GM21723 (cell line): ENCODE measurements at regions not wholly inside any gene's neighbourhood (a gene's known extent, or its start where the extent isn't known, plus 50 kb on each side); places are given as distances from the start of the nearest gene placed in this dataset.
"Not testable (repeated sequence)": the region's sequence is repeated elsewhere in the genome, so short reads cannot be mapped to it uniquely, and the experiment has no call there.

Source experiments
- ATAC-seq: cut with Tn5 transposase; IDR thresholded peaks from one replicate; pipeline ENCODE4 v1.9.1; 2021; ENCODE audit warnings: mild to moderate bottlenecking, moderate library complexity; ENCODE audit not compliant: unreplicated experiment

DNA sequence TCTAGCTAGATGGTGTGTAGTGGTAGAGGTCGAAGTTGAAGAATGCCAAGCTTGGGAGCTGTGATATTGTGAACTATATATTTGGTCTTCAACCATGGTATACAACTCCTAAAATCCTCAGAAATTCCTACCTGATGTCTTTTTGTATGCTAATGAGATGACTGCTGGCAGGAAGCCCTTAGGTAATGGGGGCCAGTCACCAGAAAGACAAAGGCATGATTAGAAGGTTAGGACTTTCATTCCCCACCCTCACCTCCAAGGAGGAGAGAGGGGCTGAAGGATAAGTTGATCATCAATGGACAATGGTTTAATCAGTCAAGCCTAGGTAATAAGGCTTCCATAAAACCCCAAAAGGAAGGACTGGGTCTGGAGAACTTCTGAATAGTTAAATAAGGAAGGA, 285.7 kb upstream of the POU5F2 start:
- no peak for ATAC-seq

DNA sequence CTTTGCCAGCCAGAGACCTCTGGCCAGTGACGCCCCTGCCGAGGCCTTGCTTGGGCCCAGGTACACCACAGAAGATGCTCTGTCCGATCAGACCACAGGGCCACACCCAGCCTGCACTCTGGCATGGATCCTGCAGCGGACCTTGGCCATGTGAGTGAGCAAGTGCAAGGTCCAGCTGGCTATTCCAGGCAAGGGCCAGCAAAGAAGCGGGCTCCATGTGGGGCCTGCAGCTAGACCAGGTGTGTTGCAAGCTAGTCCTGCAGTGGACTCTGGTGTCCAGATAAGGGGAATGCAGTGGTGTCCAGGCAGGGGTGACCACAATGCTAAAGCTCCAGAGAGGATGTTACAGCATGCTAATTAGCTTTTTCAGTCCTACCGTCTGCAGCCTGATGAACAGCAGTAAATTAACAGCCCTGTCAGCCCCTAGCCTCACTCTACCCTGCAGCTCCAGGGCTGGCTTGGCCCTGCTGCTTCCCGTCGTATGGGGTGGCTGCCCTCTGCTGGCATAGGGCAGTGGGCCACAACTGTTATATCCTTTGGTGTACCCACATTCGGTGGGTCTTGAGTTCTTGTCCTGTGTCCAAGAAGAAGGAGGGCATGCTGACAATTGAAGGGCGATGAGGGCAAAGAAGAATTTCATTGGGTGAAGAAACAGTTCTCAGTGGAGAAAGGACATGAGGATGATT, 284.5 kb upstream of the POU5F2 start:
- no peak for ATAC-seq

DNA sequence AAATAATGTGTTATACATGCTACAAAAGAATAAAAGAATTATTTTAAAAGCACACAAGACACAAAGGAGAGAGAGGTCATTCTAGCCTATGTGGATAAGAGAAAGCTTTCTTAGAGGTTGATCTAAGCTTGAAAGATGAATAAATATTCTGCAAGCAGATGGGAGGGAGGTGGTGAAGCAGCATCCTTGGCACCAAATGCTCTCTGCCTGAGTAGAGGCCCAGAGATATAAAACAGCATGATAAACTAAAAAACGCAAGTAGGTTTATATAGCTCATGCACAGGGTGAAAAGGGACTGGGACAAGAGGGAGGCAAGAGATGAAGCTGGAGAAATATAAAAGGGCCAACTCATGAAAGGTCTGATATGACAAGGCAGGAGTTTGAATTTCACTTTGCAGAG, 283.2 kb upstream of the POU5F2 start:
- ATAC-seq, result no peak

DNA sequence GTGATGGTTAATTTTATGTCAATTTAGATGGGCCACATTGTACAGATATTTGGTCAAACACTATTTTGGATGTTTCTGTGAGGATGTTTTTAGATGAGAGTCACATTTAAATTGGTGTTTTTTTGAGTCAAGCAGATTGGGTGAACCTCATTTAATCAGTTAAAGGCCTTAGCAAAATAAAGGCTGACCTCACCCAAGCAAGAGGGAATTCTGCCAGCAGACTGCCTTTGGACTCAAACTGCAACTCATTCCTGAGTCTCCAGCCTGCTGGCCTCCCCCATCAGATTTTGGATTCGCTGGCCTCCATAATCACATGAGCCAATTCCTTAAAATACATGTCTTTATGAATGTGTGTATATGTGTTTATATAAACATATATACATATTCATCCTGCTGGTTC, 282.7 kb upstream of the POU5F2 start:
- no peak for ATAC-seq

DNA sequence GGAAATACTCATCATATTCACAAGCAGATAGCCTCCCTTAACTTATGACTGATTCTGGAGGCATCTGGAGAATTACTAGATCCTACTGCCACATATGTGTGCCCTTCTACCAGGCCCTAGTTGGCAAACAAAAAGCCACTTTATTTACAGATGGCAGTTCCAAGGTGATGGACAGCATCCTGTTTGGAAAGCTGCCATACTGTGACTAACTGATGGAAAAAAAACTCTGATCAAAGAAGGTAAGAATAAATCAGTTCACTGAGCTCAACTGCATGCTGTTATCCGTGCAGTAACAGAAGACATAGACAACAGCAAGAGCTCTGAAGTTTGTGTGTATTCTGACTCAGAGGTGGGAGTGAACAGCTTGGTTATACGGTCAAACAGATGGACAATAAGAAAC, 279.8 kb upstream of the POU5F2 start:
- ATAC-seq, result no peak

DNA sequence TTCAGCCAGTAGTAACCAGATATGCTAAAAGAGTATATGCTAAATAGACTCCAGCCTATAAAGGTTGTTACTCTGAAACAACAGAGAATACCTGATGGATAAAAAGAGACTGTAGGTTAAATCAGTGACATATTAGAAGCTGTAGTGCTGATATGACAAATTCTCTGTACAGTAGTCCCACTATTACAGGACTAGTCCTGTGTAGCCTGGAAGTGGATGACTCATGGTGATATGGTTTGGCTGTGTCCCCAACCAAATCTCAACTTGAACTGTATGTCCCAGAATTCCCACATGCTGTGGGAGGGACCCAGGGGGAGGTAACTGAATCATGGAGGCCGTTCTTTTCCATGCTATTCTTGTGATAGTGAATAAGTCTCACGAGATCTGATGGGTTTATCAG, 276.2 kb upstream of the POU5F2 start:
- no peak for ATAC-seq

DNA sequence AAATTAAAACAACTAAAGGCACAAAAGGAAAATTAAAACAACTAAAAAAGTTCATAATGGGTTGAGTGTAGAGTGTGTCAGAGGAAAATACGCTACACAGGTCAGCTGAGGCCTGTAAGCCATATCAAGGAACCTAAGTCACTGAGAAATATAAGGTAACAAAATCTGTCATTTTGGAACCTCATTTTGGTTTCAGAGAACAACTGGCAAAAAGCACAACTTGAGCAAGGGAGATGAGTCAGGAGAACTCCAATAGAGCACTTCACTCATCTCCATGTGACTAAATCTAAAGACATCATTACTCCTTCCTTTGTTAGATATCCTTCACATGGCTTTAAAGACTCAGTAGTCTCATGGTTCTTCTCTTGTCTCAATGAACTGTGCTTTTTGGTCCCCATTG, 269.4 kb upstream of the POU5F2 start:
- no peak for ATAC-seq

DNA sequence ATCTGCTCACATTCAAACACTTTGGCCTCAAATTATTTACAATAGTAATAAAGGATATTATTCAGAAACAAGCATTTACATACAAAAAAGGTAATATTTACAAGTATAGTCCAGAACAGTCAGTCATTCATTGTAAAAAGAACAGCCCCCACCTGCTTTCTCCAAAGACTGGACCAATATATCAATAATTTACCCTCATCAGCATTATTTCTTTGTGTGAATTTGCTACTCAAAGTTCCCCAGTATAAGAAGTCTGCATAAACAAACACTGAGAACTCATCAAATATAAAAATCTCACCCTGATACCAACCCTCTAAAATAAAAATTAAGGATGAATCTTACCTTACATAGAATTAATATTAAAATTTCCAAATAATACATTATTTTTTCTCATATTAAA, 267.8 kb upstream of the POU5F2 start:
- no peak for ATAC-seq

DNA sequence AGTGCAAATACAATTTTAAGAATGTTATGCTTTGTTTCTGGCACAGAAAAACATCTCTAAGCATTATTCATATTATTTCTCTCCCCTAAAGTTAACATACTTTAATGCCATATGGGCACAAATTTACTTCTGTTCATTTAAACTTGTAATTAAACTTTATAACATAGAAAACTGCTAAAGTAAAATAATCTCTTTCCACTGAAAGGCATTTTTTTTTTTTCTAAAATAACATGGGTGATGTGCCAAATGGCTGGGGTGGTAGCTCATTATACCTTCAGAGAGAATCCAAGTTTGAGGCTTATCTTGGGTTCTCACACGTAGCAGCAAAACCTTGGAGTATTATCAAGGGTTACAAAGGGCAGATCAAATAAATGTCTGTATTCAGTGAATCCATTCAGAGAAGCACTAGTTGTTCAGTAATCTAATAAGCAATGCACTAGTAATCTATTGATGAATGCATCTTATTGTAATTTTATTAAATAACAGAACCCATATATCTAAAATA, 257.6 kb upstream of the POU5F2 start:
- ATAC-seq, result no peak

DNA sequence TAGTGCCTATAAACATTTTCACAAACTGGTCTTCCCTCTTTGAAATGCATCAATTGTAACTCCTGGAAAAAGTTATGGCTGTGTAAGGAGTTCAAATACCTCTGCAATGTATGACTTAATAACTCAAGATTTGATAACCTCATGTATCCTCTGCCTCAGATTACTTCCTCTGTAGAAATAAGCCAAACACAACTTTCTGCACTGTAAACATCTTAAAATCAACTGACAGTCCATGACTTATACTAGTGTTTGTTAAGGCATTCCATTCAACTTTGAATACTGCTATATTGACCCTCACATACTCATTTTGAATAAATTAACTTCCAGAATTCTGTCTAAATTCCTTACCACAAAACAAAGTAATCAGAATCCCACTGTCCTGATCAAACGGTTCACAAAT, 256.2 kb upstream of the POU5F2 start:
- ATAC-seq, result no peak

DNA sequence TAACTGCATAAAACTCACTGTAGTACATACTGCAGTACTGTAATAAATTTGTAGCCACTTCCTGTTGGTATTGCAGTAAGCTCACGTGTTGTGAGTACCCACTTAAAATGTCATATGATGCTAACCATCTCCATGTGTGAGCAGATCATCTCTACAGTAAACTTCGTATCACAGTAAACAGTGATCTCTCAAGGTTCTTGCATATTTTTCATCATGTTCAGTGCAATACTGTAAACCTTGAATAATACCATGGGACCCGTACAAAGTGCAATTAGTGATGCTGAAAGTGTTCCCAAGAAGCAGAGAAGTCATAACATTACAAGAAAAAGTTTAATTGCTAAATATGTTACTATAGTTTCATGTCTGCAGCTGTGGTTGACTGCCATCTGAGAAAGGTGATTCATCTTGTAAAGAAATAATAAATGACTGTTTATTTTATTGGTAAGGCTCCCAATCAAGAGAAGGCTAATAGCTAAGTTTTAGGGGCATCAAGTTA, 253.8 kb upstream of the POU5F2 start:
- ATAC-seq, result peak; percentile 72

DNA sequence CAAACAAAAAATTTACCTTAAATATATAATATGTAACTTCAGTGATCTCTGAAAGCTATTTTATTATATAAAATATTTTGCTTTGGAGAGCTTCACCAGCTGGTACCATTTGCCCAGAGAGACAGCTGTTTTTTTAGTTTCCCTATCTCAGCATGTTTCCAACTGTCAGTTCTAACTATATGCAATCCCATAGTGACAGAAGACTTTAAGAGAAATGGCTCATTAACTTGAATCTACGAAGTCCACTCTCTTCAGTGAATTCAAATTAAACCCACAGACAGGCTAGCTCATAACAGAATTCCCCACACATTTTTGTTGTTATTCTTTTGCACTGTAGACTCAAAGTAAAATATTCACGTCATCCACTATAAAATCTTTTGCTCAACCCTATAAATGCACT, 251.8 kb upstream of the POU5F2 start:
- no peak for ATAC-seq

DNA sequence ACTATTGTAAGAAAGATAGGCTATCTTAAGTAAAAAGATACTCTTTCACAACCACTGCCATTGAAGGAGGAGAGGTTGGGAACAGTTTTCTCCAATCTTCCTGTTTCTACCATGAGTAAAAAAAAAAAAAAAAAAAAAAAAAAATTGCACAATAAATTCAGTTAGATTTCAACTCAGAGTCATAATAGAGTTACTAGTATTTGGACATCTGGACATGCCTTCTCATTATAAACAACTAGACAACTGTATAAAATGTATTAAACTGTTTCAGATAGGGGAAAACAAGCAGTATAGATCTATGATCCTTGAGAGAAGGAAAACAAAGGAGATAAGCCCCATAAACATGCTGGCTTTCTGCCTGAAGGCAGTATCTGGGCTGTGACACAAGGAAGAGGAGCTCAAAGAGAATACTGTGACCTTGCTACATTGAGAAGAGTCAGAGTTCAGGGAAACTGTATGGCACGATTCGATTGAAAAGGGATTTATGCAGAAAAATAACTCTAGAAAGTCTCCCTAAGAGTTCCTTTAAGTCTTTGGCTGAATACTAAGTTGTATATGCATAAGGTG, 249.2 kb upstream of the POU5F2 start:
- ATAC-seq, result no peak

DNA sequence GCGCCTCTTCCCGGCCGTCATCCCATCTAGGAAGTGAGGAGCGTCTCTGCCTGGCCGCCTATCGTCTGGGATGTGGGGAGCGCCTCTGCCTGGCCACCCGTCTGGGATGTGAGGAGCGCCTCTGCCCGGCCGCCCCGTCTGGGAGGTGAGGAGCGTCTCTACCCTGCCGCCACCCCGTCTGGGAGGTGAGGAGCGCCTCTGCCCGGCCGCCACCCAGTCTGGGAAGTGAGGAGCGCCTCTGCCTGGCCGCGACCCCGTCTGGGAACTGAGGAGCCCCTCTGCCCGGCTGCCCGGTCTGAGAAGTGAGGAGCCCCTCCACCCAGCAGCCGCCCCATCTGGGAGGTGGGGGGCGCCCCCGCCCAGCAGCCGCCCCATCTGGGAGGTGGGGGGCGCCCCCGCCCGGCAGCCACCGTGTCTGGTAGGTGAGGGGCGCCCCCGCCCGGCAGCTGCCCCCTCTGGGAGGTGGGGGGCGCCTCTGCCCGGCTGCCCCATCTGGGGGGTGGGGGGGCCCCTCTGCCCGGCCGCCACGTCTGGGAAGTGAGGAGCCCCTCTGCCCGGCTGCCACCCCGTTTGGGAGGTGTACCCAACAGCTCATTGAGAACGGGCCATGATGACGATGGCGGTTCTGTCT, 244.7 kb upstream of the POU5F2 start:
- ATAC-seq, result not testable (repeated sequence)

DNA sequence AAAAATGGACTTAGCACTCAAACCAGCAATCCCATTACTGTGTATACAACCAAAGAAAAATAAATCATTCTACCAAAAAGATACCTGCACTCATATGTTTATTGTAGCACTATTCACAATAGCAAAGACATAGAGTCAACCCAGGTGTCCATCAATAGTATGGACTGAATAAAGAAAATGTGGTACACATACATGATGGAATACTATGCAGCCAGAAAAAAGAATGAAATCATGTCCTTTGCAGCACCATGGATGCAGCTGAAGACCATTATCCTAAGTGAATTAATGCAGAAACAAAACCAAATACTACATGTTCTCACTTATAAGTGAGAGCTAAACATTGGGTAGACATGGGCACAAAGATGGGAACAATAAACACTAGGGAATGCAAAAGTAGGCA, 236.8 kb upstream of the POU5F2 start:
- ATAC-seq, result no peak

DNA sequence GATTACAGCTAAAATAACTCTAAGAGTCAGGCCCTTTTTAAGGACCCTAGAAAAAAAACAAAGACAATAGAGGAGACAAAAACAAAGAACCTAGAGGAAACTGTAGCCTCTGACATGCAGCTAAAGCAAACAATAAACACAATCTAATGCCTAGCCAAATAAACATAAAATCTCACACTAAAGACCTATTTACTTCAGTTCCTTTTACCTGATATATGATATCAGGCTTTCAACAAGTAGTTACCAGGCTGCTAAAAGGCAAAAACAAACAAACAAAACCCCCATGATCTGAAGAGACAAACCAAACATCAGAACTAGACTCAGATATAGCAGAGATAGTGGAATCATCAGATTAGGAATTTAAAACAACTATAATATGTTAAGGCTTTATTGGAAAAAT, 226.5 kb upstream of the POU5F2 start:
- ATAC-seq, result no peak

DNA sequence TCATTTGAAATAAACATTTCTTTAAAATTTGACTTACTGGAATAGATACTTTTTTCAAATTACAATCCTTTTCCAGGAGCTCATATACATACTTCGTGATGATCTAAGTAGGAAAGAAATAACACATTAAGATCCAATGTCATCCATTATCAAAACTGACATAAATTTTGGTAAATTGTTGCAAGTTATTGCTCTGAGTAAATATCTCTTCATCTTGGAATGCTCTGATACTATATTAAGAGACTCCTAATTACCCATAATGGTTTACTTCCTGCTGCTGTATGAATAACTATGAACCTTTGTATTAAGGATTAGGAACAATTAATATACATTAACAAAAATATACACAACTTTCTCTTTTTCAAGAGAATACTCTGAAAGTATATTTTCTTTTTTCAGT, 223.0 kb upstream of the POU5F2 start:
- no peak for ATAC-seq

DNA sequence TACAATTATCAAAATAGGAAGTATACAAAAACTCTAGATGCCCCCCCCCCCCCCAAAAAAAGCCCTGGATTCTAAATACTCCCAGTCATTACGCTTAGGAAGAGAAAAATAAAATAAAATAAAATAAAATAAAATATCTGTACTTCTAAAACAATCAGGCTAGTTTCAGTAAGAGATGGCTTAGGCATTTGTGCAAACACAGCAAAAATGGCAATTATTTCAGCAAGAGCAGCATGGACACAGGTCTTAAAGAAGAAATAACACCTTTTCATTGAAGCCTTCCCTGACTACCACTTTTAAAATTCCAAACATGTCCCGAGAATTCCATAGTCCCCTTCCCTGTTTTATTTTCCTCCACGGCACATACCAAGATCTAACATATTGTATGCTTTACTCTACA, 218.6 kb upstream of the POU5F2 start:
- no peak for ATAC-seq

DNA sequence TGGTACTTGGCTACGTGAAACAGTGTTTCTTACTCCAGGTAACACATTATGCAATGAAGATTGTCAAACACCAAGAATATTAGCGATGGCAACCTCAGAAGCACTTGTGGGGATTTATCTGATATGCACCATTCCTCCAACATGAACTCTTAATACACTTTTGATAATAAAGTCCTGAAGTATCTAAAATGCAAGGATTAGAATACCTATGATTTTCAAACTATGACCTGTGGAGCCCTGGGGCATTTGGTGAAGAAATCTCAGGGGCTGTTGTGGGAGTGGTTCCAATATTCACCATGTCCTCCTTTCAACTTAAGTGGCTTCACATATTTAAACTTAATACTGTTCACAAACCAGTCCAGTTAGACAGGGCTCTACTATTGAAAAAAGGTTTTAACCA, 214.6 kb upstream of the POU5F2 start:
- no peak for ATAC-seq

DNA sequence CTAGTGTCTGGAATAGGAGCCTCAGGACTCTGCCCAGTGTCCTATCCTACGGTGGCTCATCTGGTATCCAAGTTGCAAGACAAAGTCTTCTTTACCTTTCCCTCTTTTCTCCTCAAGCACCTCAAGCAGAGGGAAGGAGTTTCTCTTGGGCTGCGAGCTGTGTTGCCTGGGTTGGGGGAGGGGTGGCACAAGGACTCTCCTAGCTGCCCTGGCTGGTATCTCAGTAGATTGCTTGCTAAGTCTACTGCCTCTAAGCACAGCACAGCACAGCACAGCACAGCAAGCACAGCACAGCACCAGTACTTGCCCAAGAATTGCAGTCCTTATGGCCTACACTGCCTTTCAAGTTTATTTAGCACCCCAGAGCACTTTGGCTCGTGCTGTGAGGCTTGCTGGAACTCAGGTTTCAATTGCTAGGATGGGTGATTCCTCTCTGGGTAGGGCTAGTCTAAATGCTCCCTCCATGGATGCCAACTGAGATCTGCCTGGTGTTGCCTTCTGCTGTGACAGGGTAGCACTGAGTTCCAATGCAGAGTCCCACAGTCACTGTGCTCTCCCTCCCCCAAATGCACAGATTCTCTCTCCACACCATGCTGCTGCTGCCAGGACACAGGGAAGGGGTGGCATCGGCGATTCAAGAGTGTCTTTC, 213.1 kb upstream of the POU5F2 start:
- ATAC-seq, result no peak

DNA sequence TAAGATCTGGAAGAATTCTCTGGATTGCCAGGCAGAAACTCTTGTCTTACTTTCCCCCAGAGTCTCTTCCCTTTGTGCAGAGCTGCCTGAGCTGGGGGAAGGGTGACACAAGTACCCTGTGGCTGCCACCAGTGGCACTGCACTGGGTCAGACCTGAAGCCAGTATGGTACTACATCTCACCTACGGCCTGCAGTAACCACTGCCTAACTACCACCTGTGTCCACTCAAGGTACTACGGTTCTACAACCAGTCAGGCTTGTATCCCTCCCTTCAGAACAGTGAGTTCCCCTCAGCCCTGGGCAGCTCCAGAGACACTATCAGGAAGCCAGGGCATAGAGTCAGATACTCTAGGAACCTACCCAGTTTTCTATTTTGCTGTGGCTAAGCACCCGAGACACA, 212.0 kb upstream of the POU5F2 start:
- ATAC-seq, result no peak

DNA sequence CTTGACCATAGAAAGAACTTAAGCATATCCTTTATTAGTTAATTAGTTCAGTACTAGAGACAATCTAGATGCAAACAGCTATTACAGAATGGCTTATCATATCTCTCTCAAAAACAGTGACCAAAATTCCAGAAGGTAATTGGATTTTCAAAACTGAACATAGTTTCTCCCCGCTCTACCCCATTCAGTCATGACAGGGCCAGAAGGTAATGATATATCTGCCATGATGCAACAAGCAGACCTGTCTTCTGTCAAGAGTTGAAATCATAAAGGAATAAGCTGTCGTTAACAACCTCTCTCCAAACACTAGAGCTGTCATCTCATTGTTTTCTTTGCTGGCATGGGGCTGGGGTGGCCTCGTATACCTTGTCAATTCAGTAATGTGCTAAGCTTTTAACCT, 200.5 kb upstream of the POU5F2 start:
- ATAC-seq, result no peak
